Hematopoietic multipotent progenitor cell treated with erythropoietin and hydrocortisone succinate and interleukin-3 and kit ligand, for 15 days (in vitro differentiated cells): ENCODE measurements at regions not wholly inside any gene's neighbourhood (a gene's known extent, or its start where the extent isn't known, plus 50 kb on each side); places are given as distances from the start of the nearest gene placed in this dataset.
"Not testable (repeated sequence)": the region's sequence is repeated elsewhere in the genome, so short reads cannot be mapped to it uniquely, and the experiment has no call there.

Experiments
- DNase-seq: peaks from one replicate; pipeline ENCODE4 v3.0.0-alpha.2; 2015; ENCODE audit warnings: low spot score

- DNase-seq = no peak
Measured at GRCh38 chr10:84938117-84938905, 609.9 kb downstream of the CCSER2 start.

- no peak for DNase-seq
Measured at GRCh38 chr10:84943541-84943940, 615.2 kb downstream of the CCSER2 start.

- no peak for DNase-seq
Measured at GRCh38 chr10:84944187-84944586, 615.8 kb downstream of the CCSER2 start.

GRCh38 chr10:84945791-84946190 lies 617.4 kb downstream of the CCSER2 start:
- DNase-seq = no peak

GRCh38 chr10:84946904-84947303 lies 618.5 kb downstream of the CCSER2 start:
- no peak for DNase-seq

GRCh38 chr10:84948644-84949043 lies 620.3 kb downstream of the CCSER2 start:
- no peak for DNase-seq

- no peak for DNase-seq
Measured at GRCh38 chr10:84951616-84952015, 623.2 kb downstream of the CCSER2 start.

GRCh38 chr10:84957427-84957826 lies 629.0 kb downstream of the CCSER2 start:
- no peak for DNase-seq

GRCh38 chr10:84965468-84965867 lies 637.1 kb downstream of the CCSER2 start:
- no peak for DNase-seq

GRCh38 chr10:84966708-84967441 lies 638.5 kb downstream of the CCSER2 start:
- DNase-seq = no peak

GRCh38 chr10:84969297-84969696 lies 640.9 kb downstream of the CCSER2 start:
- not testable (repeated sequence) for DNase-seq

GRCh38 chr10:84987039-84987438 lies 658.6 kb downstream of the CCSER2 start:
- DNase-seq = no peak

- DNase-seq = no peak
Measured at GRCh38 chr10:84988011-84988410, 659.6 kb downstream of the CCSER2 start.

GRCh38 chr10:84990713-84991112 lies 662.3 kb downstream of the CCSER2 start:
- DNase-seq = no peak

GRCh38 chr10:84991301-84991700 lies 662.9 kb downstream of the CCSER2 start:
- DNase-seq = no peak

- DNase-seq = no peak
Measured at GRCh38 chr10:84993251-84994035, 665.1 kb downstream of the CCSER2 start.

- no peak for DNase-seq
Measured at GRCh38 chr10:84994722-84995121, 666.3 kb downstream of the CCSER2 start.

GRCh38 chr10:84996580-84996979 lies 668.2 kb downstream of the CCSER2 start:
- no peak for DNase-seq

- no peak for DNase-seq
Measured at GRCh38 chr10:84997870-84998269, 669.5 kb downstream of the CCSER2 start.

- no peak for DNase-seq
Measured at GRCh38 chr10:84999929-85000328, 671.5 kb downstream of the CCSER2 start.

GRCh38 chr10:85003083-85003482 lies 674.7 kb downstream of the CCSER2 start:
- no peak for DNase-seq

GRCh38 chr10:85008488-85009184 lies 680.2 kb downstream of the CCSER2 start:
- DNase-seq = no peak
